ENCODE measurements at regions not wholly inside any gene's neighbourhood (a gene's known extent, or its start where the extent isn't known, plus 50 kb on each side); places are given as distances from the start of the nearest gene placed in this dataset.

GRCh38 chr1:64318428-64318827 lies 115.0 kb downstream of the UBE2U start:
- H3K9me3 ChIP-seq (ENCODE audit: control insufficient read depth, low read depth, low read length) = no peaks in the 10 kb centered on the region

GRCh38 chr1:64320007-64320406 lies 116.6 kb downstream of the UBE2U start:
- Histone ChIP-seq H3K27ac (ENCODE audit: low read length) (no peak overlapping the region), H3K4me3 (ENCODE audit: low read length) (no peak overlapping the region), H3K27me3 (ENCODE audit: control insufficient read depth, insufficient read depth, low read length) (no peaks in the 10 kb centered on the region)

More at GRCh38 chr1:64318428-64318827, 115.0 kb downstream of the UBE2U start:
- Histone ChIP-seq H3K9ac (ENCODE audit: low read length) (no peak overlapping the region), H3K4me3 (ENCODE audit: low read length) (no peak overlapping the region), H3K4me1 (ENCODE audit: control insufficient read depth, low read depth, low read length) (peaks cover 6% of the 10 kb centered on the region), H3K36me3 (ENCODE audit: control insufficient read depth, low read depth, low read length) (no peaks in the 10 kb centered on the region), H3K27me3 (ENCODE audit: control insufficient read depth, insufficient read depth, low read length) (no peaks in the 10 kb centered on the region), H3K27ac (ENCODE audit: low read length) (no peak overlapping the region)

GRCh38 chr1:64320470-64320869 lies 117.0 kb downstream of the UBE2U start:
- Histone ChIP-seq H3K4me3 (ENCODE audit: low read length) (no peak overlapping the region), H3K27me3 (ENCODE audit: control insufficient read depth, insufficient read depth, low read length) (no peaks in the 10 kb centered on the region), H3K36me3 (ENCODE audit: control insufficient read depth, low read depth, low read length) (no peaks in the 10 kb centered on the region), H3K9ac (ENCODE audit: low read length) (no peak overlapping the region), H3K9me3 (ENCODE audit: control insufficient read depth, low read depth, low read length) (no peaks in the 10 kb centered on the region), H3K4me1 (ENCODE audit: control insufficient read depth, low read depth, low read length) (no peaks in the 10 kb centered on the region), H3K27ac (ENCODE audit: low read length) (no peak overlapping the region)

More at GRCh38 chr1:64320007-64320406, 116.6 kb downstream of the UBE2U start:
- Histone ChIP-seq H3K9me3 (ENCODE audit: control insufficient read depth, low read depth, low read length) (no peaks in the 10 kb centered on the region), H3K36me3 (ENCODE audit: control insufficient read depth, low read depth, low read length) (no peaks in the 10 kb centered on the region), H3K4me1 (ENCODE audit: control insufficient read depth, low read depth, low read length) (no peaks in the 10 kb centered on the region), H3K9ac (ENCODE audit: low read length) (no peak overlapping the region)

- Histone ChIP-seq H3K9me3 (ENCODE audit: control insufficient read depth, low read depth, low read length) (no peaks in the 10 kb centered on the region), H3K36me3 (ENCODE audit: control insufficient read depth, low read depth, low read length) (no peaks in the 10 kb centered on the region), H3K27me3 (ENCODE audit: control insufficient read depth, insufficient read depth, low read length) (no peaks in the 10 kb centered on the region), H3K9ac (ENCODE audit: low read length) (no peak overlapping the region), H3K4me3 (ENCODE audit: low read length) (no peak overlapping the region), H3K27ac (ENCODE audit: low read length) (no peak overlapping the region), H3K4me1 (ENCODE audit: control insufficient read depth, low read depth, low read length) (no peaks in the 10 kb centered on the region)
Observed at GRCh38 chr1:64320922-64321614, 117.6 kb downstream of the UBE2U start.

- no peak overlapping the region for H3K27ac ChIP-seq (ENCODE audit: low read length)
- H3K4me3 ChIP-seq (ENCODE audit: low read length) = no peak overlapping the region
- H3K9me3 ChIP-seq (ENCODE audit: control insufficient read depth, low read depth, low read length) = no peaks in the 10 kb centered on the region
- H3K4me1 ChIP-seq (ENCODE audit: control insufficient read depth, low read depth, low read length) = no peaks in the 10 kb centered on the region
- H3K36me3 ChIP-seq (ENCODE audit: control insufficient read depth, low read depth, low read length) = no peaks in the 10 kb centered on the region
- H3K9ac ChIP-seq (ENCODE audit: low read length) = no peak overlapping the region
- no peaks in the 10 kb centered on the region for H3K27me3 ChIP-seq (ENCODE audit: control insufficient read depth, insufficient read depth, low read length)
Observed at GRCh38 chr1:64323054-64323453, 119.6 kb downstream of the UBE2U start.

- H3K9ac ChIP-seq (ENCODE audit: low read length) = no peak overlapping the region
- no peak overlapping the region for H3K27ac ChIP-seq (ENCODE audit: low read length)
- H3K27me3 ChIP-seq (ENCODE audit: control insufficient read depth, insufficient read depth, low read length) = no peaks in the 10 kb centered on the region
- no peak overlapping the region for H3K4me3 ChIP-seq (ENCODE audit: low read length)
- H3K9me3 ChIP-seq (ENCODE audit: control insufficient read depth, low read depth, low read length) = no peaks in the 10 kb centered on the region
- H3K36me3 ChIP-seq (ENCODE audit: control insufficient read depth, low read depth, low read length) = no peaks in the 10 kb centered on the region
- no peaks in the 10 kb centered on the region for H3K4me1 ChIP-seq (ENCODE audit: control insufficient read depth, low read depth, low read length)
Observed at GRCh38 chr1:64323882-64324281, 120.5 kb downstream of the UBE2U start.

GRCh38 chr1:64325856-64326255 lies 122.4 kb downstream of the UBE2U start:
- no peaks in the 10 kb centered on the region for H3K27me3 ChIP-seq (ENCODE audit: control insufficient read depth, insufficient read depth, low read length)
- H3K9me3 ChIP-seq (ENCODE audit: control insufficient read depth, low read depth, low read length) = no peaks in the 10 kb centered on the region
- H3K27ac ChIP-seq (ENCODE audit: low read length) = no peak overlapping the region

GRCh38 chr1:64327119-64327518 lies 123.7 kb downstream of the UBE2U start:
- no peak overlapping the region for H3K9ac ChIP-seq (ENCODE audit: low read length)
- no peaks in the 10 kb centered on the region for H3K9me3 ChIP-seq (ENCODE audit: control insufficient read depth, low read depth, low read length)
- H3K4me1 ChIP-seq (ENCODE audit: control insufficient read depth, low read depth, low read length) = no peaks in the 10 kb centered on the region
- no peak overlapping the region for H3K4me3 ChIP-seq (ENCODE audit: low read length)
- H3K27me3 ChIP-seq (ENCODE audit: control insufficient read depth, insufficient read depth, low read length) = no peaks in the 10 kb centered on the region
- no peaks in the 10 kb centered on the region for H3K36me3 ChIP-seq (ENCODE audit: control insufficient read depth, low read depth, low read length)
- no peak overlapping the region for H3K27ac ChIP-seq (ENCODE audit: low read length)

More at GRCh38 chr1:64325856-64326255, 122.4 kb downstream of the UBE2U start:
- no peak overlapping the region for H3K9ac ChIP-seq (ENCODE audit: low read length)
- H3K4me3 ChIP-seq (ENCODE audit: low read length) = no peak overlapping the region
- H3K4me1 ChIP-seq (ENCODE audit: control insufficient read depth, low read depth, low read length) = no peaks in the 10 kb centered on the region
- no peaks in the 10 kb centered on the region for H3K36me3 ChIP-seq (ENCODE audit: control insufficient read depth, low read depth, low read length)

- Histone ChIP-seq H3K27me3 (ENCODE audit: control insufficient read depth, insufficient read depth, low read length) (no peaks in the 10 kb centered on the region), H3K4me1 (ENCODE audit: control insufficient read depth, low read depth, low read length) (no peaks in the 10 kb centered on the region), H3K4me3 (ENCODE audit: low read length) (no peak overlapping the region), H3K9ac (ENCODE audit: low read length) (no peak overlapping the region), H3K9me3 (ENCODE audit: control insufficient read depth, low read depth, low read length) (no peaks in the 10 kb centered on the region), H3K27ac (ENCODE audit: low read length) (no peak overlapping the region), H3K36me3 (ENCODE audit: control insufficient read depth, low read depth, low read length) (no peaks in the 10 kb centered on the region)
Observed at GRCh38 chr1:64328193-64328592, 124.8 kb downstream of the UBE2U start.

- no peak overlapping the region for H3K27ac ChIP-seq (ENCODE audit: low read length)
- no peak overlapping the region for H3K4me3 ChIP-seq (ENCODE audit: low read length)
- no peaks in the 10 kb centered on the region for H3K27me3 ChIP-seq (ENCODE audit: control insufficient read depth, insufficient read depth, low read length)
Observed at GRCh38 chr1:64330839-64331238, 127.4 kb downstream of the UBE2U start.

GRCh38 chr1:64335636-64336035 lies 132.2 kb downstream of the UBE2U start:
- Histone ChIP-seq H3K27ac (ENCODE audit: low read length) (no peak overlapping the region), H3K9me3 (ENCODE audit: control insufficient read depth, low read depth, low read length) (no peaks in the 10 kb centered on the region), H3K36me3 (ENCODE audit: control insufficient read depth, low read depth, low read length) (no peaks in the 10 kb centered on the region), H3K27me3 (ENCODE audit: control insufficient read depth, insufficient read depth, low read length) (no peaks in the 10 kb centered on the region), H3K4me3 (ENCODE audit: low read length) (no peak overlapping the region), H3K4me1 (ENCODE audit: control insufficient read depth, low read depth, low read length) (no peaks in the 10 kb centered on the region), H3K9ac (ENCODE audit: low read length) (no peak overlapping the region)

More at GRCh38 chr1:64330839-64331238, 127.4 kb downstream of the UBE2U start:
- no peak overlapping the region for H3K9ac ChIP-seq (ENCODE audit: low read length)
- no peaks in the 10 kb centered on the region for H3K36me3 ChIP-seq (ENCODE audit: control insufficient read depth, low read depth, low read length)
- H3K4me1 ChIP-seq (ENCODE audit: control insufficient read depth, low read depth, low read length) = no peaks in the 10 kb centered on the region
- no peaks in the 10 kb centered on the region for H3K9me3 ChIP-seq (ENCODE audit: control insufficient read depth, low read depth, low read length)

GRCh38 chr1:64337475-64337874 lies 132.5 kb upstream of the CACHD1 start:
- no peaks in the 10 kb centered on the region for H3K4me1 ChIP-seq (ENCODE audit: control insufficient read depth, low read depth, low read length)
- no peak overlapping the region for H3K9ac ChIP-seq (ENCODE audit: low read length)
- no peaks in the 10 kb centered on the region for H3K36me3 ChIP-seq (ENCODE audit: control insufficient read depth, low read depth, low read length)
- H3K4me3 ChIP-seq (ENCODE audit: low read length) = no peak overlapping the region
- no peaks in the 10 kb centered on the region for H3K9me3 ChIP-seq (ENCODE audit: control insufficient read depth, low read depth, low read length)
- no peak overlapping the region for H3K27ac ChIP-seq (ENCODE audit: low read length)
- no peaks in the 10 kb centered on the region for H3K27me3 ChIP-seq (ENCODE audit: control insufficient read depth, insufficient read depth, low read length)
